ENCODE measurements at regions not wholly inside any gene's neighbourhood (a gene's known extent, or its start where the extent isn't known, plus 50 kb on each side); places are given as distances from the start of the nearest gene placed in this dataset.

DNA sequence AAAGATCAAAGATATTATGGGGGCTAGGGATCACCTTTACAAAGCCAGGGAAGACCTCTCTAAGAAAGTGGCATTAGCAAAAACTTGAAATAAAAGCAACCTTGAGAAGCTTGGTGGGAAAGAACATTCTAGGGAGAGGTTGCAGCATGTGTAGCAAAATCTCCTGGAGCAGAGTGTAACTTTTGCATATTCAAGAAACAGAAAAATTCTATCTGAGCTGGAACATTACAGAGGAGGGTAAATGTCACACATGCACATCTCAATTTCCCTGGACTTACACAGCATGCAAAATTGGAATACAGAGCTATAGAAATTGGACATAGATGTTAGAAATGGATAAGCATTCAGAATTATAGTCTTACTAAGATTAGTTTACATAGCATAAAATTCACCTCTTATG is 510.0 kb downstream of the CETN3 start:
- TF ChIP-seq, protein P1, sequence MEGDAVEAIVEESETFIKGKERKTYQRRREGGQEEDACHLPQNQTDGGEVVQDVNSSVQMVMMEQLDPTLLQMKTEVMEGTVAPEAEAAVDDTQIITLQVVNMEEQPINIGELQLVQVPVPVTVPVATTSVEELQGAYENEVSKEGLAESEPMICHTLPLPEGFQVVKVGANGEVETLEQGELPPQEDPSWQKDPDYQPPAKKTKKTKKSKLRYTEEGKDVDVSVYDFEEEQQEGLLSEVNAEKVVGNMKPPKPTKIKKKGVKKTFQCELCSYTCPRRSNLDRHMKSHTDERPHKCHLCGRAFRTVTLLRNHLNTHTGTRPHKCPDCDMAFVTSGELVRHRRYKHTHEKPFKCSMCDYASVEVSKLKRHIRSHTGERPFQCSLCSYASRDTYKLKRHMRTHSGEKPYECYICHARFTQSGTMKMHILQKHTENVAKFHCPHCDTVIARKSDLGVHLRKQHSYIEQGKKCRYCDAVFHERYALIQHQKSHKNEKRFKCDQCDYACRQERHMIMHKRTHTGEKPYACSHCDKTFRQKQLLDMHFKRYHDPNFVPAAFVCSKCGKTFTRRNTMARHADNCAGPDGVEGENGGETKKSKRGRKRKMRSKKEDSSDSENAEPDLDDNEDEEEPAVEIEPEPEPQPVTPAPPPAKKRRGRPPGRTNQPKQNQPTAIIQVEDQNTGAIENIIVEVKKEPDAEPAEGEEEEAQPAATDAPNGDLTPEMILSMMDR (conservative IDR thresholded peaks at IDR 0.05; ENCODE audit: low read depth, low read length): no peak
- TF ChIP-seq POLR2A (IDR thresholded peaks at IDR 0.05; ENCODE audit: low read depth, low read length): no peak
- TF ChIP-seq CHD1 (IDR thresholded peaks at IDR 0.05; ENCODE audit: low read depth, low read length): no peak
- TF ChIP-seq CEBPB (IDR thresholded peaks at IDR 0.05; ENCODE audit: low read depth, low read length): no peak
- TF ChIP-seq RAD21 (IDR thresholded peaks at IDR 0.05; ENCODE audit: low read length): no peak
- TF ChIP-seq, protein P2, sequence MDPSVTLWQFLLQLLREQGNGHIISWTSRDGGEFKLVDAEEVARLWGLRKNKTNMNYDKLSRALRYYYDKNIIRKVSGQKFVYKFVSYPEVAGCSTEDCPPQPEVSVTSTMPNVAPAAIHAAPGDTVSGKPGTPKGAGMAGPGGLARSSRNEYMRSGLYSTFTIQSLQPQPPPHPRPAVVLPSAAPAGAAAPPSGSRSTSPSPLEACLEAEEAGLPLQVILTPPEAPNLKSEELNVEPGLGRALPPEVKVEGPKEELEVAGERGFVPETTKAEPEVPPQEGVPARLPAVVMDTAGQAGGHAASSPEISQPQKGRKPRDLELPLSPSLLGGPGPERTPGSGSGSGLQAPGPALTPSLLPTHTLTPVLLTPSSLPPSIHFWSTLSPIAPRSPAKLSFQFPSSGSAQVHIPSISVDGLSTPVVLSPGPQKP (IDR thresholded peaks at IDR 0.05; ENCODE audit: borderline replicate concordance, low read depth, low read length): no peak
- TF ChIP-seq SMC3 (IDR thresholded peaks at IDR 0.05; ENCODE audit: low read depth, low read length): no peak
- TF ChIP-seq MXI1 (IDR thresholded peaks at IDR 0.05; ENCODE audit: borderline replicate concordance, low read depth, low read length): no peak
- TF ChIP-seq, protein P3, sequence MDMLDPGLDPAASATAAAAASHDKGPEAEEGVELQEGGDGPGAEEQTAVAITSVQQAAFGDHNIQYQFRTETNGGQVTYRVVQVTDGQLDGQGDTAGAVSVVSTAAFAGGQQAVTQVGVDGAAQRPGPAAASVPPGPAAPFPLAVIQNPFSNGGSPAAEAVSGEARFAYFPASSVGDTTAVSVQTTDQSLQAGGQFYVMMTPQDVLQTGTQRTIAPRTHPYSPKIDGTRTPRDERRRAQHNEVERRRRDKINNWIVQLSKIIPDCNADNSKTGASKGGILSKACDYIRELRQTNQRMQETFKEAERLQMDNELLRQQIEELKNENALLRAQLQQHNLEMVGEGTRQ (IDR thresholded peaks at IDR 0.05; ENCODE audit: low read depth, low read length): no peak
- TF ChIP-seq RFX5 (IDR thresholded peaks at IDR 0.05; ENCODE audit: low read depth, low read length): no peak
- TF ChIP-seq BHLHE40 (IDR thresholded peaks at IDR 0.05; ENCODE audit: low read depth, low read length): no peak
- no peak for TF ChIP-seq RCOR1 (IDR thresholded peaks at IDR 0.05; ENCODE audit: insufficient replicate concordance, low read length)
